Activated CD4-positive, alpha-beta T cell treated with anti-CD3 and anti-CD28 coated beads, Interleukin-2, amount 10 ng/mL, durations not matched to agents 7 days and 5 days (primary cell): ENCODE measurements at regions not wholly inside any gene's neighbourhood (a gene's known extent, or its start where the extent isn't known, plus 50 kb on each side); places are given as distances from the start of the nearest gene placed in this dataset.
"Not testable (repeated sequence)": the region's sequence is repeated elsewhere in the genome, so short reads cannot be mapped to it uniquely, and the experiment has no call there.

Experiments used
- CTCF ChIA-PET: fragments of 350-600 bp; sonication (Branson Sonifier 250); formaldehyde crosslinking; loops from one replicate; lab custom pipeline; 2021; ENCODE audit warnings: antibody characterized with exemption; lab: Charles Lee
- POLR2A ChIA-PET: fragments of 350-600 bp; sonication (Branson Sonifier 250); formaldehyde crosslinking; loops from one replicate; lab custom pipeline; 2021; ENCODE audit warnings: antibody characterized with exemption; lab: Charles Lee
- DNase-seq: peaks from one replicate; pipeline ENCODE4 v3.0.0-alpha.2; 2020
- H3K27ac Mint-ChIP-seq: one replicate; pipeline ENCODE4 v1.8.0; 2021; ENCODE audit warnings: mild to moderate bottlenecking, moderate library complexity, mixed read lengths
- H3K27me3 Mint-ChIP-seq: one replicate; pipeline ENCODE4 v1.8.0; 2021; ENCODE audit warnings: mixed read lengths
- H3K36me3 Mint-ChIP-seq: one replicate; pipeline ENCODE4 v1.8.0; 2021; ENCODE audit warnings: low read depth, mixed read lengths
- H3K4me1 Mint-ChIP-seq: one replicate; pipeline ENCODE4 v1.8.0; 2021; ENCODE audit warnings: mixed read lengths
- H3K4me3 Mint-ChIP-seq: one replicate; pipeline ENCODE4 v1.8.0; 2021; ENCODE audit warnings: mild to moderate bottlenecking, moderate library complexity, mixed read lengths
- H3K9me3 Mint-ChIP-seq: one replicate; pipeline ENCODE4 v1.8.0; 2021; ENCODE audit warnings: mixed read lengths

- Mint-ChIP-seq H3K4me1 (no peaks in the 10 kb centered on the region), H3K27ac (no peak overlapping the region), H3K27me3 (no peaks in the 10 kb centered on the region), H3K36me3 (no peaks in the 10 kb centered on the region), H3K9me3 (peaks cover 9% of the 10 kb centered on the region), H3K4me3 (no peak overlapping the region)
- no peak for DNase-seq
- CTCF ChIA-PET, result no interaction called here
- POLR2A ChIA-PET, result no interaction called here
Observed at GRCh38 chr11:42951266-42951665, 360.5 kb upstream of the API5 start.

GRCh38 chr11:42957831-42958230 is 354.0 kb upstream of the API5 start:
- CTCF ChIA-PET, result no interaction called here
- Mint-ChIP-seq H3K27me3 (no peaks in the 10 kb centered on the region), H3K27ac (no peak overlapping the region), H3K4me3 (no peak overlapping the region), H3K36me3 (no peaks in the 10 kb centered on the region), H3K4me1 (no peaks in the 10 kb centered on the region), H3K9me3 (peaks cover 3% of the 10 kb centered on the region)
- POLR2A ChIA-PET, result no interaction called here
- DNase-seq, result no peak

- Mint-ChIP-seq H3K4me1 (no peaks in the 10 kb centered on the region), H3K36me3 (no peaks in the 10 kb centered on the region), H3K9me3 (peaks cover 3% of the 10 kb centered on the region), H3K27ac (no peak overlapping the region), H3K4me3 (no peak overlapping the region), H3K27me3 (no peaks in the 10 kb centered on the region)
- ChIA-PET CTCF (no interaction called here), POLR2A (no interaction called here)
- DNase-seq, result no peak
Observed at GRCh38 chr11:42958635-42959034, 353.2 kb upstream of the API5 start.

- no peak overlapping the region for H3K4me3 Mint-ChIP-seq
- CTCF ChIA-PET, result no interaction called here
- no peak overlapping the region for H3K27ac Mint-ChIP-seq
- DNase-seq, result no peak
- POLR2A ChIA-PET, result no interaction called here
- H3K36me3 Mint-ChIP-seq, result no peaks in the 10 kb centered on the region
- no peaks in the 10 kb centered on the region for H3K4me1 Mint-ChIP-seq
- H3K9me3 Mint-ChIP-seq, result peaks cover 3% of the 10 kb centered on the region
- no peaks in the 10 kb centered on the region for H3K27me3 Mint-ChIP-seq
Observed at GRCh38 chr11:42960521-42961088, 351.2 kb upstream of the API5 start.

- Mint-ChIP-seq H3K9me3 (no peaks in the 10 kb centered on the region), H3K4me3 (no peak overlapping the region), H3K27me3 (no peaks in the 10 kb centered on the region), H3K36me3 (no peaks in the 10 kb centered on the region), H3K4me1 (no peaks in the 10 kb centered on the region), H3K27ac (no peak overlapping the region)
- DNase-seq, result no peak
- ChIA-PET CTCF (no interaction called here), POLR2A (no interaction called here)
Observed at GRCh38 chr11:42967653-42968052, 344.1 kb upstream of the API5 start.

GRCh38 chr11:42972741-42973140 is 339.1 kb upstream of the API5 start:
- no peak overlapping the region for H3K4me3 Mint-ChIP-seq
- no peaks in the 10 kb centered on the region for H3K36me3 Mint-ChIP-seq
- no peak for DNase-seq
- H3K27me3 Mint-ChIP-seq, result no peaks in the 10 kb centered on the region
- CTCF ChIA-PET, result no interaction called here
- POLR2A ChIA-PET, result no interaction called here
- H3K27ac Mint-ChIP-seq, result no peak overlapping the region
- no peaks in the 10 kb centered on the region for H3K4me1 Mint-ChIP-seq
- no peaks in the 10 kb centered on the region for H3K9me3 Mint-ChIP-seq

GRCh38 chr11:42974510-42975179 is 337.2 kb upstream of the API5 start:
- no peaks in the 10 kb centered on the region for H3K36me3 Mint-ChIP-seq
- H3K9me3 Mint-ChIP-seq, result peaks cover 2% of the 10 kb centered on the region
- no peak overlapping the region for H3K27ac Mint-ChIP-seq
- H3K4me3 Mint-ChIP-seq, result no peak overlapping the region
- ChIA-PET CTCF (no interaction called here), POLR2A (no interaction called here)
- no peaks in the 10 kb centered on the region for H3K4me1 Mint-ChIP-seq
- no peak for DNase-seq
- H3K27me3 Mint-ChIP-seq, result no peaks in the 10 kb centered on the region

GRCh38 chr11:42975180-42975529 is 336.6 kb upstream of the API5 start:
- CTCF ChIA-PET, result no interaction called here
- no peaks in the 10 kb centered on the region for H3K36me3 Mint-ChIP-seq

GRCh38 chr11:42976636-42977217 is 335.1 kb upstream of the API5 start:
- H3K4me3 Mint-ChIP-seq, result no peak overlapping the region
- ChIA-PET CTCF (no interaction called here), POLR2A (no interaction called here)
- DNase-seq, result no peak
- no peaks in the 10 kb centered on the region for H3K27me3 Mint-ChIP-seq
- H3K36me3 Mint-ChIP-seq, result no peaks in the 10 kb centered on the region
- no peaks in the 10 kb centered on the region for H3K4me1 Mint-ChIP-seq
- no peak overlapping the region for H3K27ac Mint-ChIP-seq
- H3K9me3 Mint-ChIP-seq, result peaks cover 2% of the 10 kb centered on the region

More at GRCh38 chr11:42975180-42975529, 336.6 kb upstream of the API5 start:
- H3K27ac Mint-ChIP-seq, result no peak overlapping the region
- H3K27me3 Mint-ChIP-seq, result no peaks in the 10 kb centered on the region
- no peak for DNase-seq
- H3K4me1 Mint-ChIP-seq, result no peaks in the 10 kb centered on the region
- H3K9me3 Mint-ChIP-seq, result peaks cover 2% of the 10 kb centered on the region
- POLR2A ChIA-PET, result no interaction called here
- no peak overlapping the region for H3K4me3 Mint-ChIP-seq

GRCh38 chr11:42992594-42992993 is 319.2 kb upstream of the API5 start:
- no peak for DNase-seq
- H3K9me3 Mint-ChIP-seq, result no peaks in the 10 kb centered on the region
- no peak overlapping the region for H3K4me3 Mint-ChIP-seq
- H3K27me3 Mint-ChIP-seq, result no peaks in the 10 kb centered on the region
- no peak overlapping the region for H3K27ac Mint-ChIP-seq
- CTCF ChIA-PET, result no interaction called here
- H3K36me3 Mint-ChIP-seq, result no peaks in the 10 kb centered on the region
- POLR2A ChIA-PET, result no interaction called here
- no peaks in the 10 kb centered on the region for H3K4me1 Mint-ChIP-seq

- no peaks in the 10 kb centered on the region for H3K9me3 Mint-ChIP-seq
- CTCF ChIA-PET, result no interaction called here
Observed at GRCh38 chr11:42996421-42997307, 315.1 kb upstream of the API5 start.

GRCh38 chr11:43004879-43005278 is 306.9 kb upstream of the API5 start:
- H3K4me3 Mint-ChIP-seq, H3K9me3 Mint-ChIP-seq, POLR2A ChIA-PET, H3K36me3 Mint-ChIP-seq, DNase-seq, H3K27ac Mint-ChIP-seq, CTCF ChIA-PET, H3K4me1 Mint-ChIP-seq, H3K27me3 Mint-ChIP-seq: not testable (repeated sequence)

More at GRCh38 chr11:42996421-42997307, 315.1 kb upstream of the API5 start:
- Mint-ChIP-seq H3K4me3 (no peak overlapping the region), H3K4me1 (no peaks in the 10 kb centered on the region), H3K36me3 (no peaks in the 10 kb centered on the region), H3K27ac (no peak overlapping the region), H3K27me3 (no peaks in the 10 kb centered on the region)
- POLR2A ChIA-PET, result no interaction called here
- DNase-seq, result no peak

GRCh38 chr11:43010042-43010441 is 301.8 kb upstream of the API5 start:
- H3K36me3 Mint-ChIP-seq, result no peaks in the 10 kb centered on the region
- ChIA-PET CTCF (no interaction called here), POLR2A (no interaction called here)
- H3K27me3 Mint-ChIP-seq, result no peaks in the 10 kb centered on the region
- H3K27ac Mint-ChIP-seq, result no peak overlapping the region
- H3K4me3 Mint-ChIP-seq, result no peak overlapping the region
- no peaks in the 10 kb centered on the region for H3K4me1 Mint-ChIP-seq
- no peak for DNase-seq
- peaks cover 8% of the 10 kb centered on the region for H3K9me3 Mint-ChIP-seq
